HG03442 (cell line): ENCODE measurements at regions not wholly inside any gene's neighbourhood (a gene's known extent, or its start where the extent isn't known, plus 50 kb on each side); places are given as distances from the start of the nearest gene placed in this dataset.
A peak's percentile ranks its signal among the peaks of the same experiment; 100 is the strongest.

Source experiments
- ATAC-seq: cut with Tn5 transposase; IDR thresholded peaks from one replicate; pipeline ENCODE4 v1.9.1; 2021; ENCODE audit warnings: mild to moderate bottlenecking, moderate library complexity; ENCODE audit not compliant: unreplicated experiment

GRCh38 chr2:160994141-160995002, 165.9 kb upstream of the TANK start:
- ATAC-seq = peak; percentile 95

GRCh38 chr2:160996584-160996983, 163.6 kb upstream of the TANK start:
- ATAC-seq = no peak

- no peak for ATAC-seq
Observed at GRCh38 chr2:161004379-161004778, 155.8 kb upstream of the TANK start.

GRCh38 chr2:161005170-161005569, 155.1 kb upstream of the TANK start:
- no peak for ATAC-seq

GRCh38 chr2:161008311-161008710, 151.9 kb upstream of the TANK start:
- ATAC-seq = no peak

GRCh38 chr2:161010503-161011015, 149.7 kb upstream of the TANK start:
- ATAC-seq = no peak

GRCh38 chr2:161017780-161018470, 142.3 kb upstream of the TANK start:
- no peak for ATAC-seq

GRCh38 chr2:161019311-161019710, 140.9 kb upstream of the TANK start:
- no peak for ATAC-seq

GRCh38 chr2:161020437-161020836, 139.8 kb upstream of the TANK start:
- ATAC-seq = no peak

- no peak for ATAC-seq
Observed at GRCh38 chr2:161028581-161028980, 131.6 kb upstream of the TANK start.

GRCh38 chr2:161029321-161029720, 130.9 kb upstream of the TANK start:
- no peak for ATAC-seq

- ATAC-seq = no peak
Observed at GRCh38 chr2:161030260-161031063, 129.8 kb upstream of the TANK start.

GRCh38 chr2:161031511-161031910, 128.7 kb upstream of the TANK start:
- ATAC-seq = no peak

GRCh38 chr2:161032635-161033034, 127.6 kb upstream of the TANK start:
- no peak for ATAC-seq

- no peak for ATAC-seq
Observed at GRCh38 chr2:161033059-161033660, 127.1 kb upstream of the TANK start.

GRCh38 chr2:161036926-161037325, 123.3 kb upstream of the TANK start:
- no peak for ATAC-seq

GRCh38 chr2:161039071-161039470, 121.2 kb upstream of the TANK start:
- ATAC-seq = no peak

- no peak for ATAC-seq
Observed at GRCh38 chr2:161041356-161041755, 118.9 kb upstream of the TANK start.

- no peak for ATAC-seq
Observed at GRCh38 chr2:161042990-161043625, 117.1 kb upstream of the TANK start.

- no peak for ATAC-seq
Observed at GRCh38 chr2:161044095-161044865, 115.9 kb upstream of the TANK start.
